GM23338 (cell line): ENCODE measurements at regions not wholly inside any gene's neighbourhood (a gene's known extent, or its start where the extent isn't known, plus 50 kb on each side); places are given as distances from the start of the nearest gene placed in this dataset.
A peak's percentile ranks its signal among the peaks of the same experiment; 100 is the strongest.

Source experiments
- ATAC-seq: fragments of 200-7000 bp; cut with Tn5 transposase; 3 replicates; pipeline ENCODE4 v1.9.1; 2020
- DNase-seq: peaks from one replicate; pipeline ENCODE4 v3.0.0-alpha.2; 2015; ENCODE audit warnings: low spot score
- H2AFZ ChIP-seq: fragments of 200-600 bp; sonication (generic); 2 replicates; pipeline ENCODE4 v1.8.0; 2016; ENCODE audit warnings: antibody characterized with exemption, mild to moderate bottlenecking, moderate library complexity
- H3F3A ChIP-seq: fragments of 200-600 bp; sonication (generic); replicated peaks from 2 replicates; pipeline ENCODE4 v1.8.0; 2017; ENCODE audit warnings: antibody characterized with exemption, mixed run types, low read depth
- H3K27ac ChIP-seq: fragments of 200-600 bp; sonication (generic); 2 replicates; pipeline ENCODE4 v1.6.1; 2016; ENCODE audit warnings: low read depth
- H3K27me3 ChIP-seq: fragments of 200-600 bp; sonication (generic); 2 replicates; pipeline ENCODE4 v1.8.0; 2016; ENCODE audit warnings: mild to moderate bottlenecking, mixed run types, moderate library complexity; ENCODE audit not compliant: insufficient read depth
- H3K36me3 ChIP-seq: fragments of 200-600 bp; sonication (generic); 2 replicates; pipeline ENCODE4 v1.8.0; 2016; ENCODE audit warnings: mild to moderate bottlenecking; ENCODE audit not compliant: insufficient read depth
- H3K4me1 ChIP-seq: fragments of 200-600 bp; sonication (generic); 2 replicates; pipeline ENCODE4 v1.8.0; 2016; ENCODE audit warnings: mild to moderate bottlenecking, moderate library complexity; ENCODE audit not compliant: insufficient read depth
- H3K4me2 ChIP-seq: fragments of 200-600 bp; sonication (generic); 2 replicates; pipeline ENCODE4 v1.7.1; 2017; ENCODE audit warnings: mixed run types
- H3K4me3 ChIP-seq: fragments of 200-600 bp; sonication (generic); 2 replicates; pipeline ENCODE4 v1.6.1; 2016; ENCODE audit warnings: mixed run types
- H3K79me2 ChIP-seq: fragments of 200-600 bp; sonication (generic); replicated peaks from 2 replicates; pipeline ENCODE4 v1.8.0; 2017; ENCODE audit warnings: mild to moderate bottlenecking; ENCODE audit not compliant: insufficient read depth
- H3K9me2 ChIP-seq: fragments of 200-600 bp; sonication (generic); 2 replicates; pipeline ENCODE4 v1.8.0; 2017; ENCODE audit not compliant: insufficient read depth
- H4K20me1 ChIP-seq: fragments of 200-600 bp; sonication (generic); replicated peaks from 2 replicates; pipeline ENCODE4 v1.8.0; 2017; ENCODE audit warnings: mild to moderate bottlenecking; ENCODE audit not compliant: insufficient read depth
- H3K27ac Mint-ChIP-seq: 2 replicates; pipeline ENCODE4 v1.8.0; 2020; ENCODE audit warnings: inconsistent platforms, mild to moderate bottlenecking, moderate library complexity, mixed read lengths
- H3K27me3 Mint-ChIP-seq: 3 replicates; pipeline ENCODE4 v1.8.0; 2022; ENCODE audit warnings: low read depth, mild to moderate bottlenecking, moderate library complexity, mixed read lengths, inconsistent platforms; ENCODE audit not compliant: insufficient read depth, poor library complexity
- H3K36me3 Mint-ChIP-seq: 3 replicates; pipeline ENCODE4 v1.8.0; 2021; ENCODE audit warnings: low read depth, mild to moderate bottlenecking, inconsistent platforms, moderate library complexity, mixed read lengths
- H3K4me1 Mint-ChIP-seq: 3 replicates; pipeline ENCODE4 v1.8.0; 2020; ENCODE audit warnings: mild to moderate bottlenecking, inconsistent platforms, mixed read lengths
- H3K4me3 Mint-ChIP-seq: 3 replicates; pipeline ENCODE4 v1.8.0; 2021; ENCODE audit warnings: moderate library complexity, mild to moderate bottlenecking, inconsistent platforms, mixed read lengths
- H3K9me3 Mint-ChIP-seq: 3 replicates; pipeline ENCODE4 v1.8.0; 2020; ENCODE audit warnings: moderate library complexity, mild to moderate bottlenecking, inconsistent platforms, mixed read lengths
- CREB1 ChIP-seq: fragments of 250-450 bp; sonication (Bioruptor Pico); IDR thresholded peaks from 2 replicates; pipeline ENCODE4 v1.5.0; 2020; ENCODE audit warnings: low read depth, mild to moderate bottlenecking, moderate library complexity
- CTCF ChIP-seq, 2 experiments: fragments of 200-600 bp in 1 of 2; sonication (generic) in 1 of 2; conservative IDR thresholded peaks; 2 replicates each; pipeline versions ENCODE4 v1.5.1 to v1.6.1; 2016 to 2017; ENCODE audit warnings: antibody characterized with exemption in 2 of 2, low read depth in 2 of 2, mild to moderate bottlenecking in 2 of 2, moderate library complexity in 1 of 2
- ETS1 ChIP-seq: IDR thresholded peaks from 2 replicates; pipeline ENCODE4 v1.6.1; 2016; ENCODE audit warnings: antibody characterized with exemption
- EZH2 ChIP-seq: fragments of 200-600 bp; sonication (generic); IDR thresholded peaks from one replicate; pipeline ENCODE4 v1.8.0; 2017; ENCODE audit warnings: antibody characterized with exemption, mild to moderate bottlenecking, low read depth; ENCODE audit not compliant: unreplicated experiment
- EZH2phosphoT487 ChIP-seq: fragments of 200-600 bp; sonication (generic); IDR thresholded peaks from one replicate; pipeline ENCODE4 v1.8.1; 2018; ENCODE audit warnings: antibody characterized with exemption; ENCODE audit not compliant: unreplicated experiment
- JUNB ChIP-seq: IDR thresholded peaks from one replicate; pipeline ENCODE4 v1.6.1; 2016; ENCODE audit warnings: antibody characterized with exemption; ENCODE audit not compliant: unreplicated experiment
- NANOG ChIP-seq: IDR thresholded peaks from 2 replicates; pipeline ENCODE4 v1.6.1; 2016; ENCODE audit warnings: antibody characterized with exemption, borderline replicate concordance
- POLR2AphosphoS5 ChIP-seq: IDR thresholded peaks from 2 replicates; pipeline ENCODE4 v1.6.1; 2016; ENCODE audit warnings: antibody characterized with exemption, low read depth
- REST ChIP-seq: IDR thresholded peaks from one replicate; pipeline ENCODE4 v1.6.1; 2018; ENCODE audit warnings: antibody characterized with exemption; ENCODE audit not compliant: unreplicated experiment
- STAT1 ChIP-seq: IDR thresholded peaks from one replicate; pipeline ENCODE4 v1.6.1; 2016; ENCODE audit warnings: antibody characterized with exemption; ENCODE audit not compliant: unreplicated experiment
- ZNF114 ChIP-seq: fragments of 250-450 bp; sonication (Bioruptor Pico); IDR thresholded peaks from 2 replicates; pipeline ENCODE4 v1.5.0; 2020; ENCODE audit warnings: mild to moderate bottlenecking, moderate library complexity
- ZNF331 ChIP-seq: fragments of 250-450 bp; sonication (Bioruptor Pico); IDR thresholded peaks from 2 replicates; pipeline ENCODE4 v1.5.0; 2020; ENCODE audit warnings: low read depth, mild to moderate bottlenecking, moderate library complexity
- ZNF462 ChIP-seq: fragments of 250-450 bp; sonication (Bioruptor Pico); IDR thresholded peaks from 2 replicates; pipeline ENCODE4 v1.5.0; 2020; ENCODE audit warnings: mild to moderate bottlenecking, moderate library complexity

GRCh38 chr6:40165036-40165709 is 230.9 kb upstream of the MOCS1 start:
- Mint-ChIP-seq H3K4me3 (no peak overlapping the region), H3K36me3 (no peaks in the 10 kb centered on the region; the same call in 2 of the 3 replicates), H3K27me3 (peaks cover 4% of the 10 kb centered on the region), H3K4me1 (peaks cover 11% of the 10 kb centered on the region), H3K27ac (no peak overlapping the region), H3K9me3 (no peaks in the 10 kb centered on the region)
- H3K4me1 ChIP-seq, result no peaks in the 10 kb centered on the region
- H3K79me2 ChIP-seq, result no peaks in the 10 kb centered on the region
- H3K4me2 ChIP-seq, result no peak overlapping the region
- peak overlapping the region; percentile 95 for H2AFZ ChIP-seq
- no peak overlapping the region for H3K4me3 ChIP-seq
- no peaks in the 10 kb centered on the region for H4K20me1 ChIP-seq
- no peaks in the 10 kb centered on the region for H3K27me3 ChIP-seq
- TF ChIP-seq POLR2AphosphoS5, result no peak
- no peak for TF ChIP-seq STAT1
- no peak for TF ChIP-seq ETS1
- TF ChIP-seq ZNF331, result no peak
- TF ChIP-seq CTCF (conservative IDR thresholded peaks at IDR 0.05; ENCODE audit: low read depth in 2 of 2), result no peak
- no peak for TF ChIP-seq JUNB
- TF ChIP-seq EZH2, result no peak
- TF ChIP-seq EZH2phosphoT487, result no peak
- TF ChIP-seq NANOG, result no peak
- no peak for TF ChIP-seq ZNF462
- TF ChIP-seq ZNF114, result no peak
- TF ChIP-seq CREB1, result no peak
- TF ChIP-seq REST, result no peak
- H3K9me2 ChIP-seq, result no peaks in the 10 kb centered on the region
- no peak overlapping the region for H3K27ac ChIP-seq
- ATAC-seq (no peak), DNase-seq (no peak)
- no peaks in the 10 kb centered on the region for H3F3A ChIP-seq
- H3K36me3 ChIP-seq, result no peaks in the 10 kb centered on the region
